ENCODE measurements at regions not wholly inside any gene's neighbourhood (a gene's known extent, or its start where the extent isn't known, plus 50 kb on each side); places are given as distances from the start of the nearest gene placed in this dataset.

GRCh38 chr20:11849270-11849915, 68.3 kb upstream of the BTBD3 start (continued):
- TF ChIP-seq SP2 (IDR thresholded peaks at IDR 0.05; ENCODE audit: low read length) (no peak), ASH2L (IDR thresholded peaks at IDR 0.05; ENCODE audit: low read length) (no peak)

Data from H1 (cell line).